ENCODE measurements at regions not wholly inside any gene's neighbourhood (a gene's known extent, or its start where the extent isn't known, plus 50 kb on each side); places are given as distances from the start of the nearest gene placed in this dataset.

- no peak overlapping the region for H3K23ac ChIP-seq (ENCODE audit: insufficient read length, low read depth, low read length)
- H3K14ac ChIP-seq (ENCODE audit: insufficient read depth, low read length), result no peak overlapping the region
- no peak for DNase-seq
- H3K18ac ChIP-seq (ENCODE audit: insufficient read length, low read depth, low read length), result no peak overlapping the region
- WGBS (ENCODE audit: extremely low coverage, insufficient read length, low lambda C conversion rate), result no CpG with 5 or more reads among the region's 4 CpGs
- no peak overlapping the region for H2AFZ ChIP-seq (ENCODE audit: low read length)
- H3K4me1 ChIP-seq (ENCODE audit: insufficient read depth, low read length), result no peaks in the 10 kb centered on the region
- H4K91ac ChIP-seq (ENCODE audit: insufficient read length, low read depth, low read length), result no peak overlapping the region
- Mint-ChIP-seq H3K36me3 (ENCODE audit: insufficient read depth in 1 of 3, low read depth in 3 of 3) (peaks cover 0 to 2% (median 0%) of the 10 kb centered on the region in 3 experiments; a peak in 2 of 7 replicates), H3K4me1 (no peaks in the 10 kb centered on the region), H3K27ac (no peak overlapping the region), H3K27me3 (ENCODE audit: low read depth) (no peaks in the 10 kb centered on the region; the same call in 1 of the 2 replicates), H3K9me3 (peaks cover 2 to 4% of the 10 kb centered on the region in 2 experiments; a peak in 2 of 5 replicates), H3K4me3 (no peak overlapping the region)
- H3K79me1 ChIP-seq (ENCODE audit: insufficient read depth, low read depth, low read length, poor library complexity, severe bottlenecking), result no peaks in the 10 kb centered on the region
- no peak overlapping the region for H4K8ac ChIP-seq (replicated peaks; ENCODE audit: insufficient read length, low read depth, low read length)
- no peak overlapping the region for H3K56ac ChIP-seq (ENCODE audit: insufficient read length, low read depth, low read length)
- no peaks in the 10 kb centered on the region for H3K9me3 ChIP-seq (ENCODE audit: control insufficient read depth, low read depth, low read length)
- no peak for TF ChIP-seq CTCF (conservative IDR thresholded peaks at IDR 0.05)
- no peak overlapping the region for H3K27ac ChIP-seq (ENCODE audit: insufficient read length, low read depth, low read length)
- no peaks in the 10 kb centered on the region for H3K23me2 ChIP-seq (ENCODE audit: insufficient read length, low read depth, low read length, poor library complexity, severe bottlenecking)
- H3K79me2 ChIP-seq (ENCODE audit: insufficient read depth, low read length), result no peaks in the 10 kb centered on the region
- H3T11ph ChIP-seq (ENCODE audit: low read length), result no peak overlapping the region
- no peak overlapping the region for H2BK120ac ChIP-seq (ENCODE audit: low read depth, low read length, poor library complexity, severe bottlenecking)
- H2BK20ac ChIP-seq (ENCODE audit: low read depth, low read length, poor library complexity, severe bottlenecking), result no peak overlapping the region
- no peak overlapping the region for H3K4ac ChIP-seq (ENCODE audit: low read depth, low read length)
- H4K20me1 ChIP-seq (ENCODE audit: control insufficient read depth, insufficient read depth, insufficient read length), result no peaks in the 10 kb centered on the region
- H2BK12ac ChIP-seq (ENCODE audit: insufficient read length, low read depth, low read length), result no peak overlapping the region
- no peak overlapping the region for H2AK5ac ChIP-seq (ENCODE audit: insufficient read length, low read length)
- H3K27me3 ChIP-seq (ENCODE audit: insufficient read depth, low read length), result no peaks in the 10 kb centered on the region
- no peak overlapping the region for H4K5ac ChIP-seq (ENCODE audit: insufficient read length, low read depth, low read length)
- H2BK15ac ChIP-seq (ENCODE audit: low read depth, low read length), result no peak overlapping the region
- no peak overlapping the region for H3K4me2 ChIP-seq (ENCODE audit: insufficient read depth, insufficient read length, low read length)
- no peak overlapping the region for H2BK5ac ChIP-seq (ENCODE audit: insufficient read length, low read length)
- no peak overlapping the region for H3K9ac ChIP-seq (ENCODE audit: extremely low read depth, insufficient read length, low read length)
These were observed 694.2 kb downstream of the EPHA4 start for GRCh38 chr2:220877897-220878296.
